Neural cell (in vitro differentiated cells): ENCODE measurements at regions not wholly inside any gene's neighbourhood (a gene's known extent, or its start where the extent isn't known, plus 50 kb on each side); places are given as distances from the start of the nearest gene placed in this dataset.

ENCODE experiments used
- H2AFZ ChIP-seq: fragments of 200-600, 300-800 bp; sonication (generic), shearing (Covaris generic); 2 replicates; pipeline ENCODE4 v1.6.0; 2014; ENCODE audit warnings: low read depth, mild to moderate bottlenecking, antibody characterized with exemption, low read length, moderate library complexity
- H3F3A ChIP-seq: fragments of 200-600 bp; shearing (Covaris generic); 2 replicates; pipeline ENCODE4 v1.6.1; 2016; ENCODE audit warnings: mild to moderate bottlenecking, moderate library complexity, mixed read lengths, antibody characterized with exemption, low read length; ENCODE audit not compliant: insufficient read depth, poor library complexity, severe bottlenecking
- H3K27ac ChIP-seq: fragments of 200-600, 300-800 bp; sonication (generic), shearing (Covaris generic); 2 replicates; pipeline ENCODE4 v1.5.1; 2014; ENCODE audit warnings: mild to moderate bottlenecking, low read length, moderate library complexity
- H3K27me3 ChIP-seq: fragments of 300-800, 200-600 bp; sonication (generic), shearing (Covaris generic); 2 replicates; pipeline ENCODE4 v1.6.0; 2014; ENCODE audit warnings: mild to moderate bottlenecking, low read depth, low read length, moderate library complexity; ENCODE audit not compliant: insufficient read depth
- H3K36me3 ChIP-seq: fragments of 300-800, 200-600 bp; sonication (generic), shearing (Covaris generic); 2 replicates; pipeline ENCODE4 v1.5.1; 2014; ENCODE audit warnings: mild to moderate bottlenecking, antibody characterized with exemption, low read length, moderate library complexity; ENCODE audit not compliant: insufficient read depth
- H3K4me2 ChIP-seq: fragments of 300-800, 200-600 bp; sonication (generic), shearing (Covaris generic); 2 replicates; pipeline ENCODE4 v1.6.0; 2014; ENCODE audit warnings: mild to moderate bottlenecking, low read length
- H3K4me3 ChIP-seq: fragments of 300-800, 200-600 bp; sonication (generic), shearing (Covaris generic); 2 replicates; pipeline ENCODE4 v1.5.1; 2014; ENCODE audit warnings: mild to moderate bottlenecking, low read length, moderate library complexity
- H3K79me2 ChIP-seq: fragments of 200-600 bp; shearing (Covaris generic); replicated peaks from 2 replicates; pipeline ENCODE4 v1.6.0; 2014; ENCODE audit warnings: mild to moderate bottlenecking, low read length, moderate library complexity; ENCODE audit not compliant: insufficient read depth
- H3K9ac ChIP-seq: fragments of 300-800, 200-600 bp; sonication (generic), shearing (Covaris generic); 2 replicates; pipeline ENCODE4 v1.6.1; 2016; ENCODE audit warnings: mild to moderate bottlenecking, low read length, mixed read lengths
- H3K9me2 ChIP-seq: fragments of 200-600 bp; shearing (Covaris generic); 2 replicates; pipeline ENCODE4 v1.6.1; 2016; ENCODE audit warnings: mild to moderate bottlenecking, low read length, mixed read lengths; ENCODE audit not compliant: insufficient read depth
- H3K9me3 ChIP-seq: fragments of 200-600, 300-800 bp; sonication (generic), shearing (Covaris generic); 2 replicates; pipeline ENCODE4 v1.6.1; 2016; ENCODE audit warnings: mild to moderate bottlenecking, mixed run types, low read length, moderate library complexity, mixed read lengths
- H4K20me1 ChIP-seq: fragments of 200-600 bp; shearing (Covaris generic); 2 replicates; pipeline ENCODE4 v1.6.1; 2016; ENCODE audit warnings: mild to moderate bottlenecking, mixed run types; ENCODE audit not compliant: insufficient read depth
- CTCF ChIP-seq: fragments of 450-650 bp; IDR thresholded peaks from 2 replicates; pipeline ENCODE4 v1.5.1; 2014; ENCODE audit warnings: antibody characterized with exemption, mild to moderate bottlenecking, moderate library complexity; ENCODE audit not compliant: poor library complexity, severe bottlenecking
- EP300 ChIP-seq: fragments of 450-650 bp; conservative IDR thresholded peaks from 2 replicates; pipeline ENCODE4 v1.6.1; 2014; ENCODE audit warnings: antibody characterized with exemption, mild to moderate bottlenecking, moderate library complexity; ENCODE audit not compliant: poor library complexity, severe bottlenecking
- EZH2 ChIP-seq: fragments of 200-600, 300-800 bp; shearing (Covaris generic), sonication (generic); IDR thresholded peaks from 2 replicates; pipeline ENCODE4 v1.6.1; 2014; ENCODE audit warnings: antibody characterized with exemption, low read length, borderline replicate concordance, mild to moderate bottlenecking; ENCODE audit not compliant: insufficient read depth, poor library complexity, severe bottlenecking
- MXI1 ChIP-seq: fragments of 450-650 bp; conservative IDR thresholded peaks from 2 replicates; pipeline ENCODE4 v1.6.1; 2014; ENCODE audit warnings: antibody characterized with exemption, mild to moderate bottlenecking; ENCODE audit not compliant: poor library complexity, severe bottlenecking
- POLR2AphosphoS5 ChIP-seq: IDR thresholded peaks from 2 replicates; pipeline ENCODE4 v1.6.1; 2012
- RAD21 ChIP-seq: fragments of 450-650 bp; conservative IDR thresholded peaks from 2 replicates; pipeline ENCODE4 v1.6.1; 2014; ENCODE audit warnings: antibody characterized with exemption, mild to moderate bottlenecking, moderate library complexity
- SMC3 ChIP-seq: fragments of 450-650 bp; conservative IDR thresholded peaks from 2 replicates; pipeline ENCODE4 v1.6.1; 2014; ENCODE audit warnings: antibody characterized with exemption, mild to moderate bottlenecking, moderate library complexity; ENCODE audit not compliant: poor library complexity
- TAF1 ChIP-seq: IDR thresholded peaks from 2 replicates; pipeline ENCODE4 v1.6.1; 2012; ENCODE audit warnings: low read depth
- TF ChIP-seq, protein P1 (sequence below): IDR thresholded peaks from 2 replicates; pipeline ENCODE4 v1.6.1; 2012; ENCODE audit warnings: borderline replicate concordance

DNA sequence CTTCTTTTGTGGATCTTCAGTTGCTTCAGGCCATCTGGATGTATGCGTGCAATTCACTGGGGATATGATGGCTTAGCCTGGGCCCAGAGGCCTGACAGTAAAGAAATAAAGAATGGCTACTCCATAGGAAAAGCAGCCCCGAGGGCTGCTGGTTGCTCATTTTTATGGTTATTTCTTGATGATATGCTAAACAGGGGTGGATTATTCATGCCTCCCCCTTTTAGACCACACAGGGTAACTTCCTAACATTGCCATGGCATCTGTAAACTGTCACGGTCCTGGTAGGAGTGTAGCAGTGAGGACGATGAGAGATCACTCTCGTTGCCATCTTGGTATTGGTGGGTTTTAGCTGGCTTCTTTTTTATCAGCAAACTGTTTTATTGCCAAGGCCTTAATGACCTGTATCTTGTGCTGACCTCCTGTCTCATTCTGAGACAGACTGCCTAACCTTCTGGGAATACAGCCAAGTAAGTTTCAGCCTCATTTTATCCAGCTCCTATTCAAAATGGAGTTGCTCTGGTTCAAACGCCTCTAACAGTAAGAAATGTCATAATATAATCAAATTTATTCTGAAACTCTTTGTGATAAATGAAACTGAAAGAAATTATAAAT is 60.5 kb downstream of the DSEL start:
- Histone ChIP-seq H2AFZ (no peak overlapping the region), H3K9me3 (no peaks in the 10 kb centered on the region), H3K4me3 (no peak overlapping the region), H3K79me2 (no peaks in the 10 kb centered on the region), H3K27me3 (no peaks in the 10 kb centered on the region), H3K27ac (no peak overlapping the region), H3F3A (no peaks in the 10 kb centered on the region), H3K9ac (no peak overlapping the region), H3K9me2 (no peaks in the 10 kb centered on the region), H4K20me1 (no peaks in the 10 kb centered on the region), H3K36me3 (no peaks in the 10 kb centered on the region), H3K4me2 (no peak overlapping the region)
- TF ChIP-seq TAF1 (no peak), SMC3 (no peak)

GRCh38 chr18:67453901-67454300 is 62.6 kb downstream of the DSEL start:
- no peak overlapping the region for H2AFZ ChIP-seq

More at GRCh38 chr18:67453901-67454300, 62.6 kb downstream of the DSEL start:
- Histone ChIP-seq H3K27me3 (no peaks in the 10 kb centered on the region), H3K79me2 (no peaks in the 10 kb centered on the region), H3F3A (no peaks in the 10 kb centered on the region), H3K9me3 (no peaks in the 10 kb centered on the region), H3K4me2 (no peak overlapping the region), H3K4me3 (no peak overlapping the region), H3K27ac (no peak overlapping the region), H3K9me2 (no peaks in the 10 kb centered on the region), H3K9ac (no peak overlapping the region), H4K20me1 (no peaks in the 10 kb centered on the region), H3K36me3 (no peaks in the 10 kb centered on the region)
- no peak for TF ChIP-seq RAD21
- TF ChIP-seq TAF1: no peak
- TF ChIP-seq, protein P1, sequence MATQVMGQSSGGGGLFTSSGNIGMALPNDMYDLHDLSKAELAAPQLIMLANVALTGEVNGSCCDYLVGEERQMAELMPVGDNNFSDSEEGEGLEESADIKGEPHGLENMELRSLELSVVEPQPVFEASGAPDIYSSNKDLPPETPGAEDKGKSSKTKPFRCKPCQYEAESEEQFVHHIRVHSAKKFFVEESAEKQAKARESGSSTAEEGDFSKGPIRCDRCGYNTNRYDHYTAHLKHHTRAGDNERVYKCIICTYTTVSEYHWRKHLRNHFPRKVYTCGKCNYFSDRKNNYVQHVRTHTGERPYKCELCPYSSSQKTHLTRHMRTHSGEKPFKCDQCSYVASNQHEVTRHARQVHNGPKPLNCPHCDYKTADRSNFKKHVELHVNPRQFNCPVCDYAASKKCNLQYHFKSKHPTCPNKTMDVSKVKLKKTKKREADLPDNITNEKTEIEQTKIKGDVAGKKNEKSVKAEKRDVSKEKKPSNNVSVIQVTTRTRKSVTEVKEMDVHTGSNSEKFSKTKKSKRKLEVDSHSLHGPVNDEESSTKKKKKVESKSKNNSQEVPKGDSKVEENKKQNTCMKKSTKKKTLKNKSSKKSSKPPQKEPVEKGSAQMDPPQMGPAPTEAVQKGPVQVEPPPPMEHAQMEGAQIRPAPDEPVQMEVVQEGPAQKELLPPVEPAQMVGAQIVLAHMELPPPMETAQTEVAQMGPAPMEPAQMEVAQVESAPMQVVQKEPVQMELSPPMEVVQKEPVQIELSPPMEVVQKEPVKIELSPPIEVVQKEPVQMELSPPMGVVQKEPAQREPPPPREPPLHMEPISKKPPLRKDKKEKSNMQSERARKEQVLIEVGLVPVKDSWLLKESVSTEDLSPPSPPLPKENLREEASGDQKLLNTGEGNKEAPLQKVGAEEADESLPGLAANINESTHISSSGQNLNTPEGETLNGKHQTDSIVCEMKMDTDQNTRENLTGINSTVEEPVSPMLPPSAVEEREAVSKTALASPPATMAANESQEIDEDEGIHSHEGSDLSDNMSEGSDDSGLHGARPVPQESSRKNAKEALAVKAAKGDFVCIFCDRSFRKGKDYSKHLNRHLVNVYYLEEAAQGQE: no peak
- TF ChIP-seq SMC3: no peak
- no peak for TF ChIP-seq EP300
- TF ChIP-seq POLR2AphosphoS5: no peak
- TF ChIP-seq EZH2: no peak
- TF ChIP-seq CTCF: no peak
- TF ChIP-seq MXI1: no peak
